HEK293T (cell line): ENCODE measurements at regions not wholly inside any gene's neighbourhood (a gene's known extent, or its start where the extent isn't known, plus 50 kb on each side); places are given as distances from the start of the nearest gene placed in this dataset.
A peak's percentile ranks its signal among the peaks of the same experiment; 100 is the strongest.

ENCODE experiments used
- CTCF ChIA-PET: fragments of 350-600 bp; formaldehyde crosslinking; extraction: SDS; loops from one replicate; lab custom pipeline; 2021; ENCODE audit warnings: antibody characterized with exemption, inconsistent platforms; lab: Yijun Ruan, JAX
- POLR2A ChIA-PET: fragments of 350-600 bp; formaldehyde crosslinking; extraction: SDS; loops from one replicate; lab custom pipeline; 2020; ENCODE audit warnings: antibody characterized with exemption, inconsistent platforms; lab: Yijun Ruan, JAX
- DNase-seq: peaks from one replicate; pipeline ENCODE4 v3.0.0; 2012; ENCODE audit warnings: mixed read lengths; ENCODE audit errors: extremely low spot score
- ARNT ChIP-seq: fragments of 450-650 bp; IDR thresholded peaks from 2 replicates; pipeline ENCODE4 v1.6.1; 2017; ENCODE audit warnings: mild to moderate bottlenecking
- BHLHE40 ChIP-seq: fragments of 450-650 bp; IDR thresholded peaks from 2 replicates; pipeline ENCODE4 v1.6.1; 2016; ENCODE audit warnings: mild to moderate bottlenecking, moderate library complexity, borderline replicate concordance
- CTBP1 ChIP-seq: fragments of 450-650 bp; IDR thresholded peaks from 2 replicates; pipeline ENCODE4 v1.6.1; 2016; ENCODE audit warnings: borderline replicate concordance
- ELF4 ChIP-seq: fragments of 450-650 bp; IDR thresholded peaks from 2 replicates; pipeline ENCODE4 v1.6.1; 2017; ENCODE audit warnings: antibody characterized with exemption
- FOXA1 ChIP-seq: fragments of 450-650 bp; IDR thresholded peaks from 2 replicates; pipeline ENCODE4 v1.6.1; 2016; ENCODE audit warnings: mild to moderate bottlenecking
- FOXK2 ChIP-seq: fragments of 450-650 bp; IDR thresholded peaks from 2 replicates; pipeline ENCODE4 v1.6.1; 2016; ENCODE audit warnings: mild to moderate bottlenecking
- FOXM1 ChIP-seq: fragments of 450-650 bp; IDR thresholded peaks from 2 replicates; pipeline ENCODE4 v1.6.1; 2017; ENCODE audit warnings: mild to moderate bottlenecking, borderline replicate concordance
- HDGF ChIP-seq: fragments of 450-650 bp; IDR thresholded peaks from 2 replicates; pipeline ENCODE4 v1.6.1; 2017; ENCODE audit warnings: antibody characterized with exemption, borderline replicate concordance
- L3MBTL2 ChIP-seq: fragments of 450-650 bp; conservative IDR thresholded peaks from 2 replicates; pipeline ENCODE4 v1.6.1; 2016; ENCODE audit warnings: mild to moderate bottlenecking
- LEF1 ChIP-seq: fragments of 450-650 bp; IDR thresholded peaks from 2 replicates; pipeline ENCODE4 v1.6.1; 2017; ENCODE audit warnings: mild to moderate bottlenecking, borderline replicate concordance
- NFRKB ChIP-seq: fragments of 450-650 bp; IDR thresholded peaks from 2 replicates; pipeline ENCODE4 v1.6.1; 2016; ENCODE audit warnings: mild to moderate bottlenecking, moderate library complexity
- SP1 ChIP-seq: fragments of 450-650 bp; IDR thresholded peaks from 2 replicates; pipeline ENCODE4 v1.6.1; 2017
- SUZ12 ChIP-seq: fragments of 450-650 bp; IDR thresholded peaks from 2 replicates; pipeline ENCODE4 v1.6.1; 2016; ENCODE audit warnings: mild to moderate bottlenecking
- TARDBP ChIP-seq: fragments of 450-650 bp; IDR thresholded peaks from 2 replicates; pipeline ENCODE4 v1.6.1; 2016
- ZNF384 ChIP-seq: fragments of 450-650 bp; IDR thresholded peaks from 2 replicates; pipeline ENCODE4 v1.6.1; 2016
- TF ChIP-seq, protein P1 (sequence below): fragments of 450-650 bp; IDR thresholded peaks from 2 replicates; pipeline ENCODE4 v1.6.1; 2016

- TF ChIP-seq CTBP1 (no peak), BHLHE40 (no peak), SP1 (no peak), SUZ12 (no peak), FOXA1 (no peak), ARNT (no peak), L3MBTL2 (no peak), ELF4 (no peak), HDGF (no peak), ZNF384 (no peak), NFRKB (no peak), TARDBP (no peak), FOXK2 (no peak)
- POLR2A ChIA-PET = no interaction called here
- CTCF ChIA-PET = no interaction called here
- DNase-seq = no peak
Observed at GRCh38 chr2:64288321-64289193, 144.3 kb upstream of the PELI1 start.

DNA sequence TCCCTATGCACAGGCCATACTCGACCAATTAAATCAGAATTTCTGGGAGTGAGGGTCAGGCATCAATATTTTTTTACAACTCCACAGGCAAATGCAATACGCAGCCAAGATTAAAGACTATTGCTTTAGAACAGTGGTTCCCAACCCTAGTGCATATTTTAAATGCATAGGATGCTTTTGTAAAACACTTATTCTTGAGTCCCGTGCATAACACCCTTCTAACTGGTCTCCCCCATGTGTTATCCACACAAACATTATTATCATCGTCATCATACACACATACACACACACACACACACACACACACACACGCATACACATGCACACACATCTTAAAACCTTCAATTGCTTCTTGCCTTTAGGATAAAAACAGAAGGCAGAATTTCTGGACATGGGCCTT is 145.0 kb upstream of the PELI1 start:
- TF ChIP-seq NFRKB (no peak), FOXA1 (no peak), ARNT (no peak), ZNF384 (no peak), TARDBP (no peak), FOXM1 (no peak), SUZ12 (no peak), BHLHE40 (no peak), HDGF (no peak), L3MBTL2 (no peak), SP1 (no peak), CTBP1 (no peak), LEF1 (no peak), FOXK2 (no peak), ELF4 (no peak)
- TF ChIP-seq, protein P1, sequence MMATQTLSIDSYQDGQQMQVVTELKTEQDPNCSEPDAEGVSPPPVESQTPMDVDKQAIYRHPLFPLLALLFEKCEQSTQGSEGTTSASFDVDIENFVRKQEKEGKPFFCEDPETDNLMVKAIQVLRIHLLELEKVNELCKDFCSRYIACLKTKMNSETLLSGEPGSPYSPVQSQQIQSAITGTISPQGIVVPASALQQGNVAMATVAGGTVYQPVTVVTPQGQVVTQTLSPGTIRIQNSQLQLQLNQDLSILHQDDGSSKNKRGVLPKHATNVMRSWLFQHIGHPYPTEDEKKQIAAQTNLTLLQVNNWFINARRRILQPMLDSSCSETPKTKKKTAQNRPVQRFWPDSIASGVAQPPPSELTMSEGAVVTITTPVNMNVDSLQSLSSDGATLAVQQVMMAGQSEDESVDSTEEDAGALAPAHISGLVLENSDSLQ = no peak
- CTCF ChIA-PET = no interaction called here
- no peak for DNase-seq
- POLR2A ChIA-PET = no interaction called here

DNA sequence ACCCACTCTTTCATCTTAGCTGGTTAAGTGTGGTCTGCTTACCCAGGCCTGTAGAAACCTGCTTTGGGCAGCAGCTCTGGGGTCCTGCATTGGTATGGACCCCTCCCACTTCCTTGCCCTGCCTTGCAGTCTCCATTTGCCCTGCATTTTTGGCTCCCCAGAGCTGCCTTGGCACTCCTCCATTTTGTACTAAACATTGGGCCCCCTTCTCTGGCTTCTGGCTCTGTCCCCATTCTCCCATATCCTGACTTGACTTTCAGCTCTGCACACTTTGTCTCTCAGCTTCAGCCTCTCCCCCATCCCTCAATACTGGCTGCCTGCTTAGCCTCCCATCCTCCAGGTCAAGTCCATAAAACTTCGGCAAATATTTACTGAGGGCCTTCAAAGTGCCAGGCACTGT is 145.5 kb upstream of the PELI1 start:
- POLR2A ChIA-PET = no interaction called here
- CTCF ChIA-PET = no interaction called here

DNA sequence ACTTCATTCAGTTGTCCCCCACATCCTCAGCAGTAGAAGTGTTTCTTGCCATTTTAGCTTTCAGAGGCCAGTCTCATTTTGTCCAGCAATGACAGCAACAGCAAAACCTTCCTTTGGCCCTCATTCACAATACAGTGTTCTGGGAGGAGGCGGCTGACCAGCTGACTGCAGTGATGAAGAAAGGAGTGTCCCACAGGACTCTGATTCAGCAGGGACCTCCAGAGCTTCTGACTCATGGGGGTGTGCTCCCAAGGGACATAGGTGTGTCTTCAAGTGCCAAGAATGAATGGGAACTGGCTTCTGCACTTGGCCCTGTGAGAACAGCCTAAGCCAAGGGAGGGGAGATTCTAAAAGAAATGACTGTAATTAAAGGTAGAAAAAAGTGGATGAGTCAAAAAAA is 147.0 kb upstream of the PELI1 start:
- ChIA-PET CTCF (no interaction called here), POLR2A (no interaction called here)
- TF ChIP-seq FOXM1 (no peak), CTBP1 (no peak)
- no peak for DNase-seq

More for the DNA sequence above, 145.5 kb upstream of the PELI1 start:
- TF ChIP-seq SUZ12 (no peak), HDGF (no peak), ZNF384 (no peak), BHLHE40 (no peak), ARNT (no peak), TARDBP (no peak), FOXA1 (no peak), ELF4 (no peak), SP1 (no peak), L3MBTL2 (no peak), FOXK2 (no peak), NFRKB (no peak), LEF1 (no peak), CTBP1 (no peak), FOXM1 (no peak)
- TF ChIP-seq, protein P1 = no peak
- no peak for DNase-seq

GRCh38 chr2:64295326-64296139 is 151.3 kb upstream of the PELI1 start:
- TF ChIP-seq LEF1 (no peak), TARDBP (no peak), CTBP1 (no peak), HDGF (no peak), NFRKB (no peak), SP1 (no peak), FOXA1 (no peak), FOXK2 (no peak), SUZ12 (no peak), L3MBTL2 (no peak), BHLHE40 (no peak), ARNT (no peak), ZNF384 (no peak), FOXM1 (no peak), ELF4 (no peak)
- TF ChIP-seq, protein P1 = no peak
- DNase-seq = no peak
- ChIA-PET POLR2A (no interaction called here), CTCF (no interaction called here)

- POLR2A ChIA-PET = no interaction called here
Observed at GRCh38 chr2:64296140-64296480, 151.9 kb upstream of the PELI1 start.

More at GRCh38 chr2:64296140-64296480, 151.9 kb upstream of the PELI1 start:
- CTCF ChIA-PET = no interaction called here
- DNase-seq = no peak
- TF ChIP-seq LEF1 = no peak
- peak; percentile 63 for TF ChIP-seq L3MBTL2
